ENCODE measurements at regions not wholly inside any gene's neighbourhood (a gene's known extent, or its start where the extent isn't known, plus 50 kb on each side); places are given as distances from the start of the nearest gene placed in this dataset.

- TF ChIP-seq CTCF (IDR thresholded peaks at IDR 0.05) = no peak
- TF ChIP-seq POLR2AphosphoS5 (IDR thresholded peaks at IDR 0.05) = no peak
- TF ChIP-seq POLR2A (IDR thresholded peaks at IDR 0.05) = no peak
- TF ChIP-seq EP300 (IDR thresholded peaks at IDR 0.05) = no peak
Measured at GRCh38 chr13:54799621-54800226, 1771.1 kb downstream of the OLFM4 start.

Data from suprapubic skin (tissue), 4 donors.